DND-41 (cell line): ENCODE measurements at regions not wholly inside any gene's neighbourhood (a gene's known extent, or its start where the extent isn't known, plus 50 kb on each side); places are given as distances from the start of the nearest gene placed in this dataset.

Source experiments
- EZH2 ChIP-seq: IDR thresholded peaks from 3 replicates; pipeline ENCODE4 v1.6.1; 2012; ENCODE audit warnings: borderline replicate concordance, low read depth, mild to moderate bottlenecking, moderate library complexity, low read length, inconsistent platforms; ENCODE audit not compliant: severe bottlenecking
- TF ChIP-seq, protein P1 (sequence below): IDR thresholded peaks from 2 replicates; pipeline ENCODE4 v1.5.1; 2012; ENCODE audit warnings: borderline replicate concordance, low read length, moderate library complexity, mild to moderate bottlenecking; ENCODE audit not compliant: poor library complexity, severe bottlenecking; ENCODE audit errors: extremely low read depth

DNA sequence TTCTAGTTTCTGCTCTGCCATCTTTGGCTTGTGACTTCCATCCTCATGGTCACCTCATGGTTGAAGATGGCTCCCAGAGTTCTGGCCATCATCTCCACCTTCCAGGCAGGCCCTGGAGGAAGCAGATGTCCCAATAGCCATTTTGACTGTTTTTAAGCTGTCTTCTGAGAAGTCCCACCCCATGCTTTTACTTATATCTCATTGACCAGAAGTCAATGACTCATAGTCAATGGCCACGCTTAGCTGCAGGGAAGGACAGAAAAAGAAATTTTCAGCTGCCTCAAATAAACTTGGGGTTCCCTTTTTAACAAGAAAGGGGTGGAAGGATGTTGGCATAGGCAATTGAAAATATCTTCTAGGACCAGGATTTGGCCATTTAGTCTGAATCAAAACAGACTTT, 168.1 kb downstream of the AACS start:
- TF ChIP-seq, protein P1, sequence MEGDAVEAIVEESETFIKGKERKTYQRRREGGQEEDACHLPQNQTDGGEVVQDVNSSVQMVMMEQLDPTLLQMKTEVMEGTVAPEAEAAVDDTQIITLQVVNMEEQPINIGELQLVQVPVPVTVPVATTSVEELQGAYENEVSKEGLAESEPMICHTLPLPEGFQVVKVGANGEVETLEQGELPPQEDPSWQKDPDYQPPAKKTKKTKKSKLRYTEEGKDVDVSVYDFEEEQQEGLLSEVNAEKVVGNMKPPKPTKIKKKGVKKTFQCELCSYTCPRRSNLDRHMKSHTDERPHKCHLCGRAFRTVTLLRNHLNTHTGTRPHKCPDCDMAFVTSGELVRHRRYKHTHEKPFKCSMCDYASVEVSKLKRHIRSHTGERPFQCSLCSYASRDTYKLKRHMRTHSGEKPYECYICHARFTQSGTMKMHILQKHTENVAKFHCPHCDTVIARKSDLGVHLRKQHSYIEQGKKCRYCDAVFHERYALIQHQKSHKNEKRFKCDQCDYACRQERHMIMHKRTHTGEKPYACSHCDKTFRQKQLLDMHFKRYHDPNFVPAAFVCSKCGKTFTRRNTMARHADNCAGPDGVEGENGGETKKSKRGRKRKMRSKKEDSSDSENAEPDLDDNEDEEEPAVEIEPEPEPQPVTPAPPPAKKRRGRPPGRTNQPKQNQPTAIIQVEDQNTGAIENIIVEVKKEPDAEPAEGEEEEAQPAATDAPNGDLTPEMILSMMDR: no peak
- TF ChIP-seq EZH2: no peak
